OCI-LY1 (cell line): ENCODE measurements at regions not wholly inside any gene's neighbourhood (a gene's known extent, or its start where the extent isn't known, plus 50 kb on each side); places are given as distances from the start of the nearest gene placed in this dataset.

Source experiments
- EZH2 ChIP-seq: fragments of 200-600 bp; sonication (generic), shearing (Covaris generic); IDR thresholded peaks from 2 replicates; pipeline ENCODE4 v1.8.0; 2017; ENCODE audit warnings: borderline replicate concordance, mixed run types, mild to moderate bottlenecking, antibody characterized with exemption, low read length, moderate library complexity, mixed read lengths
- TF ChIP-seq, protein P1 (sequence below): fragments of 200-600 bp; sonication (generic), shearing (Covaris generic); IDR thresholded peaks from 2 replicates; pipeline ENCODE4 v1.5.1; 2017; ENCODE audit warnings: mild to moderate bottlenecking, antibody characterized with exemption, low read length, moderate library complexity, mixed read lengths

DNA sequence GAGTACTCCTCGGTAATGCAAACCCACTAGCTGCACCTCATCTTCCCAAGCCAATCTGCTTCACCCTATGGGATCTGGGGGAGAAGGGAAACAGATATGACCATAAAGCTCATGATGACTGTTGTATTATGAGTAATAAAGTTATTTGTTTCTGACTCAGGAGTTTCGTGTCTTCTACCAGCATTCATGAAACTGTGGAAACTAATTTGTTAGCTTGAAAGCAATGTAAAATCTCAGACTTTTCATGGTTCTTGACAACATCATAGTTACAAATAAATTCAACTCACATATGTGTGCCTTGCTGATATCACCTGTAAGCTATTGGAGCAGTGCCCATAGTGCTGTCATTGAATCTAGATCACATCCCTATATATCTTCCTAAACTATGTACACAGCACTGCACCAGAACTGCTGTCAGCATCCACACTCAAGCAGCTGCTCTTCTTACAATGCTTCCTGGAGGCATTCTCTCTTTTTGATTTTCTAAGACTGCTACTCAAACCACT is 135.6 kb upstream of the KYNU start:
- TF ChIP-seq, protein P1, sequence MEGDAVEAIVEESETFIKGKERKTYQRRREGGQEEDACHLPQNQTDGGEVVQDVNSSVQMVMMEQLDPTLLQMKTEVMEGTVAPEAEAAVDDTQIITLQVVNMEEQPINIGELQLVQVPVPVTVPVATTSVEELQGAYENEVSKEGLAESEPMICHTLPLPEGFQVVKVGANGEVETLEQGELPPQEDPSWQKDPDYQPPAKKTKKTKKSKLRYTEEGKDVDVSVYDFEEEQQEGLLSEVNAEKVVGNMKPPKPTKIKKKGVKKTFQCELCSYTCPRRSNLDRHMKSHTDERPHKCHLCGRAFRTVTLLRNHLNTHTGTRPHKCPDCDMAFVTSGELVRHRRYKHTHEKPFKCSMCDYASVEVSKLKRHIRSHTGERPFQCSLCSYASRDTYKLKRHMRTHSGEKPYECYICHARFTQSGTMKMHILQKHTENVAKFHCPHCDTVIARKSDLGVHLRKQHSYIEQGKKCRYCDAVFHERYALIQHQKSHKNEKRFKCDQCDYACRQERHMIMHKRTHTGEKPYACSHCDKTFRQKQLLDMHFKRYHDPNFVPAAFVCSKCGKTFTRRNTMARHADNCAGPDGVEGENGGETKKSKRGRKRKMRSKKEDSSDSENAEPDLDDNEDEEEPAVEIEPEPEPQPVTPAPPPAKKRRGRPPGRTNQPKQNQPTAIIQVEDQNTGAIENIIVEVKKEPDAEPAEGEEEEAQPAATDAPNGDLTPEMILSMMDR = no peak
- TF ChIP-seq EZH2 = no peak
